Naive thymus-derived CD4-positive, alpha-beta T cell (primary cell): ENCODE measurements at regions not wholly inside any gene's neighbourhood (a gene's known extent, or its start where the extent isn't known, plus 50 kb on each side); places are given as distances from the start of the nearest gene placed in this dataset.

Experiments used
- ATAC-seq: fragments of 150-1000 bp; cut with Tn5 transposase; 2 replicates; pipeline ENCODE4 v1.10.0; 2021; ENCODE audit warnings: mild to moderate bottlenecking, moderate library complexity
- CTCF ChIA-PET: fragments of 350-600 bp; sonication (Branson Sonifier 250); formaldehyde crosslinking; loops from one replicate; lab custom pipeline; 2021; ENCODE audit warnings: antibody characterized with exemption; lab: Charles Lee
- POLR2A ChIA-PET: fragments of 350-600 bp; sonication (Branson Sonifier 250); formaldehyde crosslinking; loops from one replicate; lab custom pipeline; 2021; ENCODE audit warnings: antibody characterized with exemption, inconsistent platforms; lab: Charles Lee
- DNase-seq, 9 donors: peaks; one replicate each; pipeline versions ENCODE4 v3.0.0 to v3.0.0-alpha.2; 2020 to 2022; ENCODE audit warnings: mixed read lengths in 1 of 9
- H3K27ac ChIP-seq: one replicate; pipeline ENCODE4 v1.7.0; 2013; ENCODE audit warnings: mild to moderate bottlenecking, low read depth, low read length, moderate library complexity
- H3K27me3 ChIP-seq, 2 donors: one replicate each; pipeline ENCODE4 v1.7.0; 2013; ENCODE audit warnings: low read length in 2 of 2, mild to moderate bottlenecking in 2 of 2, moderate library complexity in 2 of 2; ENCODE audit not compliant: control insufficient read depth in 2 of 2, insufficient read depth in 2 of 2
- H3K36me3 ChIP-seq, 3 experiments: 1 replicate in 2 of 3; 2 replicates in 1 of 3; pipeline ENCODE4 v1.7.0; 2013; ENCODE audit warnings: low read length in 3 of 3, mild to moderate bottlenecking in 3 of 3, moderate library complexity in 1 of 3; ENCODE audit not compliant: insufficient read depth in 3 of 3, control insufficient read depth in 2 of 3
- H3K4me1 ChIP-seq, 2 donors: one replicate each; pipeline ENCODE4 v1.7.0; 2013; ENCODE audit warnings: low read length in 2 of 2, mild to moderate bottlenecking in 2 of 2, moderate library complexity in 1 of 2; ENCODE audit not compliant: control insufficient read depth in 2 of 2, insufficient read depth in 2 of 2
- H3K4me3 ChIP-seq: 2 replicates; pipeline ENCODE4 v1.7.0; 2013; ENCODE audit warnings: mild to moderate bottlenecking, low read length
- H3K9me3 ChIP-seq, 3 experiments: 1 replicate in 2 of 3; 2 replicates in 1 of 3; pipeline ENCODE4 v1.7.0; 2013; ENCODE audit warnings: low read length in 3 of 3; ENCODE audit not compliant: control insufficient read depth in 2 of 3
- H3K27ac Mint-ChIP-seq, 9 donors: one replicate each; pipeline ENCODE4 v1.8.0; 2020 to 2022; ENCODE audit warnings: mixed read lengths in 9 of 9, mild to moderate bottlenecking in 8 of 9, moderate library complexity in 5 of 9, inconsistent platforms in 2 of 9
- H3K27me3 Mint-ChIP-seq, 5 donors: one replicate each; pipeline ENCODE4 v1.8.0; 2021 to 2022; ENCODE audit warnings: mixed read lengths in 5 of 5, mild to moderate bottlenecking in 1 of 5
- H3K36me3 Mint-ChIP-seq, 5 donors: one replicate each; pipeline ENCODE4 v1.8.0; 2020 to 2022; ENCODE audit warnings: mixed read lengths in 5 of 5, mild to moderate bottlenecking in 3 of 5, inconsistent platforms in 1 of 5
- H3K4me1 Mint-ChIP-seq, 7 donors: one replicate each; pipeline ENCODE4 v1.8.0; 2020 to 2022; ENCODE audit warnings: mixed read lengths in 7 of 7, mild to moderate bottlenecking in 3 of 7, inconsistent platforms in 1 of 7
- H3K4me3 Mint-ChIP-seq, 10 donors: one replicate each; pipeline ENCODE4 v1.8.0; 2020 to 2022; ENCODE audit warnings: mild to moderate bottlenecking in 10 of 10, mixed read lengths in 10 of 10, moderate library complexity in 6 of 10, inconsistent platforms in 2 of 10
- H3K9me3 Mint-ChIP-seq, 11 donors: one replicate each; pipeline ENCODE4 v1.8.0; 2020 to 2022; ENCODE audit warnings: mixed read lengths in 11 of 11, mild to moderate bottlenecking in 4 of 11, inconsistent platforms in 1 of 11, moderate library complexity in 1 of 11
- intact Hi-C, 2 donors: fragments of 100-400 bp; cut with micrococcal nuclease; formaldehyde crosslinking; loops; one replicate each; pipeline ENCODE4 v1.15.1; 2023

GRCh38 chr2:181309586-181309985 lies 147.6 kb upstream of the ITGA4 start:
- peak overlapping the region; percentile 72 to 94 (median 88) for H3K4me3 Mint-ChIP-seq
- peak overlapping the region; percentile 90 to 100 (median 95) for H3K27ac Mint-ChIP-seq
- intact Hi-C loops: loop anchor here (1.0 to 10.0 kb wide), 5 partner anchors 8 to 1302 kb away; partner anchors contain the start of genes UBE2E3 (in 2 of the 2) and CWC22 (in 1 of the 2)
- H3K27ac ChIP-seq: peak overlapping the region; percentile 84
- POLR2A ChIA-PET: interaction anchor here (0.9 to 8.1 kb wide), 11 partner anchors 9 to 185 kb away, joined by 3 to 69 read pairs (median 4); partner anchors contain the start of gene ITGA4
- no peaks in the 10 kb centered on the region for H3K27me3 ChIP-seq
- no peaks in the 10 kb centered on the region for H3K9me3 ChIP-seq
- peak overlapping the region; percentile 12 for H3K4me3 ChIP-seq
- ATAC-seq (no peak), DNase-seq (no peak)
- H3K4me1 ChIP-seq: peaks cover 60 to 71% of the 10 kb centered on the region in 2 donors
- H3K27me3 Mint-ChIP-seq: no peaks in the 10 kb centered on the region
- H3K36me3 Mint-ChIP-seq: no peaks in the 10 kb centered on the region
- H3K4me1 Mint-ChIP-seq: peaks cover 52 to 91% (median 85%) of the 10 kb centered on the region in 7 donors
- H3K36me3 ChIP-seq: no peaks in the 10 kb centered on the region
- CTCF ChIA-PET: interaction anchor here (0.9 to 2.2 kb wide), 6 partner anchors 9 to 205 kb away, joined by 3 to 15 read pairs (median 5); partner anchors contain the start of gene ITGA4
- H3K9me3 Mint-ChIP-seq: no peaks in the 10 kb centered on the region

GRCh38 chr2:181310967-181311366 lies 146.2 kb upstream of the ITGA4 start:
- ChIA-PET CTCF (interaction anchor here (0.6 to 2.0 kb wide), 5 partner anchors 7 to 303 kb away, joined by 3 to 7 read pairs (median 4); no protein-coding TSS in a partner anchor), POLR2A (interaction anchor here (1.0 to 8.1 kb wide), 6 partner anchors 8 to 206 kb away, joined by 3 to 69 read pairs (median 9); partner anchors contain the start of gene ITGA4)
- H3K36me3 Mint-ChIP-seq: peaks cover 0 to 3% (median 0%) of the 10 kb centered on the region in 5 donors
- no peak for DNase-seq
- Histone ChIP-seq H3K4me1 (peaks cover 47 to 63% of the 10 kb centered on the region in 2 donors), H3K36me3 (no peaks in the 10 kb centered on the region), H3K9me3 (no peaks in the 10 kb centered on the region), H3K4me3 (no peak overlapping the region), H3K27me3 (no peaks in the 10 kb centered on the region), H3K27ac (peak overlapping the region; percentile 66)
- intact Hi-C loops: loop anchor here in 1 of 2 donors (5.0 kb wide), 1 partner anchor 34 kb away; no protein-coding TSS in a partner anchor
- no peak for ATAC-seq
- peak overlapping the region in 1 of 10 donors; percentile 35 for H3K4me3 Mint-ChIP-seq
- no peaks in the 10 kb centered on the region for H3K27me3 Mint-ChIP-seq
- H3K4me1 Mint-ChIP-seq: peaks cover 41 to 82% (median 71%) of the 10 kb centered on the region in 7 donors
- peak overlapping the region in 8 of 9 donors; percentile 29 to 100 (median 71) for H3K27ac Mint-ChIP-seq
- no peaks in the 10 kb centered on the region for H3K9me3 Mint-ChIP-seq

GRCh38 chr2:181311837-181312236 lies 145.3 kb upstream of the ITGA4 start:
- Mint-ChIP-seq H3K27ac (peak overlapping the region; percentile 90 to 100 (median 96)), H3K36me3 (peaks cover 0 to 4% (median 0%) of the 10 kb centered on the region in 5 donors), H3K4me3 (peak overlapping the region; percentile 60 to 92 (median 80)), H3K4me1 (peaks cover 33 to 74% (median 63%) of the 10 kb centered on the region in 7 donors), H3K9me3 (no peaks in the 10 kb centered on the region), H3K27me3 (no peaks in the 10 kb centered on the region)
- H3K27me3 ChIP-seq: no peaks in the 10 kb centered on the region
- peaks cover 40 to 54% of the 10 kb centered on the region in 2 donors for H3K4me1 ChIP-seq
- ChIA-PET POLR2A (interaction anchor here (0.8 to 8.1 kb wide), 12 partner anchors 11 to 206 kb away, joined by 3 to 69 read pairs (median 4); partner anchors contain the start of gene ITGA4), CTCF (interaction anchor here (0.6 to 2.0 kb wide), 6 partner anchors 12 to 208 kb away, joined by 3 to 7 read pairs (median 3); no protein-coding TSS in a partner anchor)
- DNase-seq (no peak), ATAC-seq (peak; percentile 54)
- peak overlapping the region; percentile 4 for H3K4me3 ChIP-seq
- no peaks in the 10 kb centered on the region for H3K36me3 ChIP-seq
- H3K9me3 ChIP-seq: no peaks in the 10 kb centered on the region
- H3K27ac ChIP-seq: peak overlapping the region; percentile 66
- intact Hi-C loops: loop anchor here (1.0 to 5.0 kb wide), 5 partner anchors 8 to 188 kb away; no protein-coding TSS in a partner anchor

- Histone ChIP-seq H3K36me3 (no peaks in the 10 kb centered on the region), H3K4me1 (peaks cover 35 to 47% of the 10 kb centered on the region in 2 donors), H3K9me3 (no peaks in the 10 kb centered on the region), H3K27me3 (no peaks in the 10 kb centered on the region), H3K27ac (peak overlapping the region; percentile 66), H3K4me3 (peak overlapping the region; percentile 4)
- Mint-ChIP-seq H3K36me3 (peaks cover 0 to 4% (median 0%) of the 10 kb centered on the region in 5 donors), H3K4me1 (peaks cover 28 to 67% (median 57%) of the 10 kb centered on the region in 7 donors), H3K27ac (peak overlapping the region; percentile 90 to 100 (median 96)), H3K4me3 (peak overlapping the region; percentile 60 to 92 (median 80)), H3K27me3 (no peaks in the 10 kb centered on the region), H3K9me3 (no peaks in the 10 kb centered on the region)
- POLR2A ChIA-PET: interaction anchor here (0.5 to 8.1 kb wide), 12 partner anchors 9 to 207 kb away, joined by 3 to 69 read pairs (median 4); partner anchors contain the start of gene ITGA4
- intact Hi-C loops: loop anchor here (1.0 to 5.0 kb wide), 5 partner anchors 8 to 188 kb away; no protein-coding TSS in a partner anchor
- peak; percentile 64 for ATAC-seq
- CTCF ChIA-PET: interaction anchor here (0.6 to 2.0 kb wide), 9 partner anchors 8 to 209 kb away, joined by 3 to 8 read pairs (median 4); partner anchors contain the start of gene ITGA4
- peak in 2 of 9 donors; percentile 47 to 54 for DNase-seq
Observed at GRCh38 chr2:181312515-181312927, 144.7 kb upstream of the ITGA4 start.

GRCh38 chr2:181313845-181314244 lies 143.3 kb upstream of the ITGA4 start:
- Mint-ChIP-seq H3K27me3 (no peaks in the 10 kb centered on the region), H3K27ac (peak overlapping the region; percentile 90 to 100 (median 96)), H3K36me3 (peaks cover 0 to 4% (median 0%) of the 10 kb centered on the region in 5 donors), H3K4me1 (peaks cover 26 to 57% (median 44%) of the 10 kb centered on the region in 7 donors), H3K9me3 (no peaks in the 10 kb centered on the region), H3K4me3 (peak overlapping the region in 8 of 10 donors; percentile 44 to 92 (median 78))
- POLR2A ChIA-PET: interaction anchor here (0.7 to 3.2 kb wide), 4 partner anchors 10 to 145 kb away, joined by 3 to 19 read pairs (median 4); no protein-coding TSS in a partner anchor
- Histone ChIP-seq H3K4me3 (no peak overlapping the region), H3K27ac (peak overlapping the region; percentile 66), H3K4me1 (peaks cover 22 to 35% of the 10 kb centered on the region in 2 donors), H3K9me3 (no peaks in the 10 kb centered on the region), H3K27me3 (no peaks in the 10 kb centered on the region), H3K36me3 (no peaks in the 10 kb centered on the region)
- CTCF ChIA-PET: interaction anchor here (0.7 to 1.9 kb wide), 9 partner anchors 10 to 182 kb away, joined by 3 to 8 read pairs (median 4); partner anchors contain the start of gene ITGA4
- DNase-seq (no peak), ATAC-seq (no peak)
- intact Hi-C loops: loop anchor here in 1 of 2 donors (5.0 kb wide), 1 partner anchor 37 kb away; no protein-coding TSS in a partner anchor

- Histone ChIP-seq H3K27ac (peak overlapping the region; percentile 66), H3K36me3 (no peaks in the 10 kb centered on the region), H3K4me3 (no peak overlapping the region), H3K4me1 (peaks cover 21 to 35% of the 10 kb centered on the region in 2 donors), H3K27me3 (no peaks in the 10 kb centered on the region), H3K9me3 (no peaks in the 10 kb centered on the region)
- H3K27me3 Mint-ChIP-seq: no peaks in the 10 kb centered on the region
- H3K27ac Mint-ChIP-seq: peak overlapping the region; percentile 67 to 100 (median 96)
- POLR2A ChIA-PET: interaction anchor here (0.7 to 3.2 kb wide), 4 partner anchors 11 to 145 kb away, joined by 3 to 19 read pairs (median 4); no protein-coding TSS in a partner anchor
- DNase-seq (no peak), ATAC-seq (no peak)
- peak overlapping the region in 8 of 10 donors; percentile 43 to 82 (median 71) for H3K4me3 Mint-ChIP-seq
- intact Hi-C loops: loop anchor here in 1 of 2 donors (5.0 kb wide), 1 partner anchor 37 kb away; no protein-coding TSS in a partner anchor
- no peaks in the 10 kb centered on the region for H3K9me3 Mint-ChIP-seq
- peaks cover 0 to 5% (median 0%) of the 10 kb centered on the region in 5 donors for H3K36me3 Mint-ChIP-seq
- CTCF ChIA-PET: interaction anchor here (0.6 to 1.7 kb wide), 6 partner anchors 51 to 182 kb away, joined by 3 to 7 read pairs (median 3); partner anchors contain the start of gene ITGA4
- peaks cover 24 to 56% (median 40%) of the 10 kb centered on the region in 7 donors for H3K4me1 Mint-ChIP-seq
Observed at GRCh38 chr2:181314551-181314950, 142.6 kb upstream of the ITGA4 start.
